ENCODE measurements at regions not wholly inside any gene's neighbourhood (a gene's known extent, or its start where the extent isn't known, plus 50 kb on each side); places are given as distances from the start of the nearest gene placed in this dataset.

DNA sequence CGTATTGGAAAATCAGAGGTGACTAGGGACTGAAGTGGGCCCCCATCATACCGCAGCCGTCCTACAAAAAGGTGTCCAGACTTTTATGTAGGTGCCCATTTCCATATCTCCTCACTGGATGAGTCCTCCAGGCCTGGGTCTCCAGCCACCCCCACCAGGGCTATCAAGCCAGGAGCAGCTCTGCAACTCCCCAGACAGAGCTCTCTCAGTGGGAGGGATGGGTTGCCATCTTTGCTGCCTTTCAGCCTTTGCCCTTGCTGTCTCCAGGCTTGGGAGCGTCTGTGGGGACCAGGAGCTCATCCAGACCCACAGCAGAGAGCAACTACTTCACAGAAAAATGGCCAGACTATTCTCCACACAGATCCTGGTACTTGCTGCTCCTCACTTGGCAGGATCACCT, 802.7 kb upstream of the IGFBP3 start:
- DNase-seq (ENCODE audit: low spot score) = no peak

DNA sequence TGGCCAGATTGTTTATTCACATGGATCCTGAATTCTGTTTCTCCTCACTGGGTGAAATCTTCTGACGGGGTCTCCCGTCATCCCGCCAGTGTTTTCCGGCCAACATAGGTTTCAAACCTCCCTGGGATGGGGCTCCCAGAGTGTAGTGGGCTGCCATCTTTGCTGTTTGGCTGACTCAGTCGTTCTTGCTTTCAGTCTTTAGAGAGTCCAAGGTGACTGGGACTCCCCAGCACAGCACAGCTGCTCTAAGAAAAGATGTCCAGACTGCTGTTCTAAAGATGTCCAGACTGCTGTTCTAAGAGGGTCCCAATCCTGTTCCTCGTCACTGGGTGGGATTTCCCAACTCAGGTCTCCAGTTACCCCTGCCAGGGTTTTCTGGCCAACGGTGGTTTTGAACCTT, 801.9 kb upstream of the IGFBP3 start:
- no peak for DNase-seq (ENCODE audit: low spot score)

- no peak for DNase-seq (ENCODE audit: low spot score)
Measured at GRCh38 chr7:46720761-46721160, 799.7 kb upstream of the IGFBP3 start.

DNA sequence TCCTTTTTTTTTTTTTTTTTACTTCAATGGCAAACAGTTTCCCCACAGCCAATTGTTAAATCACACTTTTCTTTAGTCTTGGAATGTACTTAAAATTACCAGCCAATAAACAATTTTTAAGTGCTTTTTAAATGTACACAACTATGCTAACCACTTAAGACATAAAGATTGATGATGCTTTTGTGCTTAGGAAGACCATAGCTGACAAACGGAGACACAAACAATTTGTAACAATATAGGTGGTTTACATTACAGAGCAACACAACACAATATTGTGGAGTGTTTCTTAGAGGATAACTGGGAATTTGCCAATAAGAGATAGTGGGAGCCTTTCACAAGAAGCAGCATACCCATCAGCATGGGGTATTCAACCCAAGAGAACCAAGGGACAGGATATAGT, 798.5 kb upstream of the IGFBP3 start:
- no peak for DNase-seq (ENCODE audit: low spot score)

GRCh38 chr7:46716926-46717325, 795.9 kb upstream of the IGFBP3 start:
- no peak for DNase-seq (ENCODE audit: low spot score)

- no peak for DNase-seq (ENCODE audit: low spot score)
Measured at GRCh38 chr7:46715579-46715978, 794.5 kb upstream of the IGFBP3 start.

GRCh38 chr7:46714904-46715303, 793.8 kb upstream of the IGFBP3 start:
- DNase-seq (ENCODE audit: low spot score) = no peak

- DNase-seq (ENCODE audit: low spot score) = peak; percentile 84
Measured at GRCh38 chr7:46713868-46714596, 793.0 kb upstream of the IGFBP3 start.

DNA sequence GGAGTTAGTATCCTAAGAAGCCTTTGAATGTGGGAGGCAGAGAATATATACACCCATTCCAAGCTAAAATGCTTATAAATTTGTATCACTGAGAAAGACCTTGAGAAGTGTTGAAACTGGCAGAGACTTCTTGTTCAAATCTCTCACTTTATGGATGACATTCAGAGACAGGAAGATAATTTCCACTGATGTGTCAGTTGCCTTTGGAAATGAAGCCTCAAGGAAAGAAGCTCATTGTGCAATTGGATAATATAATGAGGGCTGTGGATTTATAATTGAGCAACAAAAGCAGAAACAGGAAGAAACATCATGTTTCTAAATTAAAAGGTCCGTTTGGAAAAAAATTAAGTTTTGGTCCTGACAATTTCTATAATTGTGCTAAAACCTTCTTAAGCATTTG, 789.9 kb upstream of the IGFBP3 start:
- no peak for DNase-seq (ENCODE audit: low spot score)

DNA sequence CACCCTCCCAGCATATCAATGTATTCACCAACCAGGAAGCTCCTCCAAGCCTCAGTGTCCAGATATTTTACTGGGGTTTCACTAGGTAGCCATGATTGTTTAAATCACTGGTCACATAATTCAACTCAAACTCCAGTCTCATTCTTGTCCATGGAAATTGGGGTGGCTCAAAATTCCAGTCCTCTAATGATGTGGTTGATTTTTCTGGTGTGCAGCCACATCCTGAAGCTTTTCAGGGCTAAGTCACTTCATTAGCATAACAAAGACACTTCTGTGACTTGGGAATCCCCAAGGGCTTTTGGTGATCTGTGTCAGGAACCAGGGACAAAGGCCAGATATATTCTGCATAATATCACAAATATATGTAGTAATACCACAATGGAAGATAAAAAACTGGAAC, 786.9 kb upstream of the IGFBP3 start:
- DNase-seq (ENCODE audit: low spot score) = no peak

GRCh38 chr7:46705386-46706255, 784.5 kb upstream of the IGFBP3 start:
- DNase-seq (ENCODE audit: low spot score) = no peak

GRCh38 chr7:46696741-46697140, 775.7 kb upstream of the IGFBP3 start:
- DNase-seq (ENCODE audit: low spot score) = no peak

DNA sequence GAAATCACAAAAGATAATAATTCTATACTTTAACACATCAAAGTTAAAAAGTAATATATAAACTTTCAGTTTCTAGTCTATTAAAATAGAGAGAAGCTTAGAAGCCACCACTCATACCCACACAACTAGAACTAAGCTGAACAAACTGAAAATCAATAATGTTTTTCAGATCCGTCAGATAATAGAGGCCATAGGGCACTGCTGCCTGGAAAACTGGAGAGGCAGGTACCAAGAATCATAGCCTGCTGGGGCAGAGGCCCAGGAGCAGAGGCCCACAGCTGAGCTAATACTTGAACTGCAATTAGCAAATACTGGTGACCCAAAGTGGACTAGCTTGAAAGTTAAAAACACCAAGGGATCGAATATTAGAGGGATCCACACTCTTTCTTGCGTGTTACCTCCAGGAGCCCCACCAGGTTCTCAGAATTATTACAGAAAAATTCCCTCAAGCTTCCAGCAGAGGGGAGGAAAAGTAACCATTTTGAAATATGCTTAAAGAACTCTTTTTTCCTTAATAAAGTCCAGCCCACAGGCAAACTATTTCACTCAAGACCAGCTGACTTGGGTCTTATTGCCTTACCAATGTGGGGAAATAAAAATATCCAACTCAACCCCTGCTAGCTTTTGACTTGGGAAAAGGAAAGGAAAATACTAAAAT, 774.1 kb upstream of the IGFBP3 start:
- DNase-seq (ENCODE audit: low spot score) = peak; percentile 84

GRCh38 chr7:46694058-46694457, 773.0 kb upstream of the IGFBP3 start:
- no peak for DNase-seq (ENCODE audit: low spot score)

GRCh38 chr7:46687203-46687602, 766.1 kb upstream of the IGFBP3 start:
- DNase-seq (ENCODE audit: low spot score) = no peak

GRCh38 chr7:46685051-46685450, 764.0 kb upstream of the IGFBP3 start:
- DNase-seq (ENCODE audit: low spot score) = no peak

DNA sequence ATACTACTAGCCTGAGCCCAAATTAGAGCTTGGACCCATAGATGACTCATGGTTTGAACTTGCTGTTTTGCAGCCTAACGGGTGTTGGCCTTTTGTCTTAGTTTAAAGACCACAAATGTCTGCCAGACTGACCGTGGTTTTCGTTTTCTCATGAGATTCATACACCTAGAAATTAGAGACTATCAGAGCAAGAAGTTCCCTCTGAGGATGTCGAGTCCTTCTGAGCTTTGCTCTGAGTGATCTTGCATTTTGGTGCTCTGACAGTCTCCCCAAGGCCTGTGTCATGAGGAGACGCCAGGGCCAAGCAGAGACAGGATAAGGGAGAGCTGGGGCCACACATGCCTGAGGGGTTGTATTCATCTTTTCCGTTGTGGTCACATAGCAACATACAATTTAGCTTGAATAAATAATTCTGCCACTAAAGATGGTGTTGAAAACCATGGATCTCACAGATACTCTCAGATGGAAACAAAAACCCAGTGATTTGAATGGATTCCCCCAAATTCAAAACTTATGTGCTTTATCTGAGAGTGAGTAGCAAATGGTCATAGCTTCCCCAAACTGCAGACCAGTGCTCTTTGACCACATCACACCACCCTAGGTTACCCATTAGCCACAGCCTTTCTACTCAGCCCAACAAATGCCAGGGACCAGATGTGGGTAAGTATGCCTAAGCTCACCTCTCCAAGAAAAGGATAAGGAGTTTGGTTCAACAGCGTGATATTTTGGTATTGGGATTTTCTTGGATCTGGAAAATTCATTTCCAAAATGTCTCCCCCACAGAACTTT, 762.0 kb upstream of the IGFBP3 start:
- no peak for DNase-seq (ENCODE audit: low spot score)

DNA sequence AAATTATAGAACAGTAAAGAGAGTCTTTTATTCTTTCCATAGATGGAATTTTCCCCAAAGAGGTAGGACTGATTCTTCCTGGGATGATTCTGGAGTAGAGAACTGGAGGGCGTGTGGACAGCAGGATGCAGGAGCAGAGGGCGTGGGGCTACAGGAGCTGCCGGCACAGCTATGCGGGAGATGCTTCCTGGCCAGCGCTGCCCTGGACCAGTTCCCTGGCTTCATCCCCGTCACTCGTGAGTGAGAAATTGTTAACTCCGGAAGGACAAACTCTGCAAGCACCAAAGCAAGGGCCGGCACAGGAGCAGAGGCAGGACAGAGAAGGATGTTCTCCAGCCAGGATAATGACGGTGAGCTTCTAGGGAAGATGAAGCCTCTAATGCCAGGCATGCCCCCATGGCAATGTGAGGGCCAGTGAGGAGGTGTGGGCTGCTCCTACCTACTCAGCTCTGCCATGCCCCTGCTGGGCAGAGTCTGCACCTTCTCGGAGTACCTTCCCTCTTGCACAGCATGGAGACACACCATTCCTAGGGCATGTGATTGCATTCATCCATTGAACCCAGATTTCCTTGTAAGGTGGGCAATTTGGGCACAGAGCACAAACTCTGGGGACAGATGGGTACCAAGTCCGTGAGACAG, 760.9 kb upstream of the IGFBP3 start:
- no peak for DNase-seq (ENCODE audit: low spot score)

GRCh38 chr7:46680147-46680546, 759.1 kb upstream of the IGFBP3 start:
- DNase-seq (ENCODE audit: low spot score) = no peak

DNA sequence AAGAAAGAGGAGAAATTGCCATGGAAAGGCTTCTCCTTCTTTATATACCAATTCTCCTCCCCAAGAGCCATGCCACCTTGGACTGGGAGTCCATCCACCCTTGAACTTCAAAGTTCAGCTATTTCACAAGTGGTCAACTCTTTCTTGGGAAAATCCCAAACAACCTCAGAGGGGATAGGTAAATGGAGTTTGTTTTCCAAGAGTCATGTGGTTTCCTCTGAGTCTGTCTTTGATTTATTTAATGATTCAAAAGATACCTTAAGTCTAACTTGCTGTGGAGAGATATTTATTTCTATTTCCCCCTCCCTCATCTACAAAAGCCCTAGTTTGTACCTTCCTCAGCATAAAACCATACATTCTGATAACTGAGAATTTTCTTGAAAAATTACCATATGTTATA, 758.6 kb upstream of the IGFBP3 start:
- DNase-seq (ENCODE audit: low spot score) = no peak

- DNase-seq (ENCODE audit: low spot score) = no peak
Measured at GRCh38 chr7:46678421-46678820, 757.3 kb upstream of the IGFBP3 start.

All from mucosa of gallbladder (tissue), 1 donor.